Activated CD8-positive, alpha-beta memory T cell treated with anti-CD3 and anti-CD28 coated beads, Interleukin-2, amount 50 U/mL, for 24 hours (primary cell): ENCODE measurements at regions not wholly inside any gene's neighbourhood (a gene's known extent, or its start where the extent isn't known, plus 50 kb on each side); places are given as distances from the start of the nearest gene placed in this dataset.
"Not testable (repeated sequence)": the region's sequence is repeated elsewhere in the genome, so short reads cannot be mapped to it uniquely, and the experiment has no call there.

Experiments
- DNase-seq: peaks from one replicate; pipeline ENCODE4 v3.0.0-alpha.2; 2020; ENCODE audit errors: extremely low read depth

GRCh38 chr11:88061111-88061510 is 114.1 kb downstream of the RAB38 start:
- DNase-seq: no peak

DNA sequence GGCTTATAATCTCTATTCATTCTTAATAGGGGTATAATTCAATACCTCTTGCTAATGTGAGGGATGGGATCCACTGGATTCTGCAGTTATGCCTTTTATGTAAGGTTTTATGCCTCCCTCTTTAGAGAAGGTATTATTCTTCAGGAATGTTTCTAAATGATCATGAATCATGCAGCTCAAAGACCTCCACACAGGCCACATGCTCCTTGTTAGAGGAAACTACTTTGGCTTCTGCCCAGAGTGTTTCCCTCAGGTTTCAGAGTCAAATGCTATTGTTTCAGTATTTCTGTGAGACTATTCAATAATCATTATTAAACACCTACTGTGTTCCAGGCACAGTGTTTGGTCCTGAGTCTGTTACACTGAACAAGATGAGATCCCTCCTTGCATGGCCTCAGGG is 115.9 kb downstream of the RAB38 start:
- DNase-seq: no peak

DNA sequence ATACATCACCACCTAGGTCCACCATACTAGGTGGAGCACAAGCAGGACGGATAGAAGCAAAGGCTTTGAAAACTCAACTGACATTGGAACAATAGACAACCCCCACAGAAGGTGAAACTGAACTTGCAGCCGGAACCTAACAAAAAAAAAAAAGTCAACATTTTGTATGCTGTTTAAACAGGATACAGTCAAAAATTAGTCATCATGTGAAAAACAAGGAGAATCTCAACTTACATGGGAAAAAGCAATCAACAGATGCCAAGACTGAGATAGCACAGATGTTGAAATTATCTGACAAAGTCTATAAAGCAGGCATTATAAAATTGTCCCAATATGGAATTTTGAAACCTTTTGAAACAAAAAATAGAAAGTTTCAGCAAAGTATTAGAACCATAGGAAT is 123.8 kb downstream of the RAB38 start:
- no peak for DNase-seq

DNA sequence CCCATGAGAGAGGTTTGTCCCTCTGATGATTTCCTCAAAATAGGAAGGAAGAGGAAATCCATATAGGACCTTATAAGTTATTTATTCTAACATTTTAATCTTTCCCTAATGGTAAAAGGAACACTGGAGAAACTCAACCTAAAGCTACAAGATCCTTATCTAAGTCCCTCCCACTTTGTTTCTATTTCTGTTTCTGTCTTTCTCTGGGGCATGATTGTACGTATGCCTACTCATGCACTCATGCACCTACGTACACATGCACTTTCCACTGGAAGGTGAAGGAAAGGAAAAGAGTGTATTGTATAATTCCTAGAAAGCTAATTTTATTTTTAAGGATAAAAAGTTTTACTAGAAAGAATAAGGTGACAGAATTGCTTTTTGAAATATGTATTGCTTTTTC is 125.0 kb downstream of the RAB38 start:
- DNase-seq: no peak

DNA sequence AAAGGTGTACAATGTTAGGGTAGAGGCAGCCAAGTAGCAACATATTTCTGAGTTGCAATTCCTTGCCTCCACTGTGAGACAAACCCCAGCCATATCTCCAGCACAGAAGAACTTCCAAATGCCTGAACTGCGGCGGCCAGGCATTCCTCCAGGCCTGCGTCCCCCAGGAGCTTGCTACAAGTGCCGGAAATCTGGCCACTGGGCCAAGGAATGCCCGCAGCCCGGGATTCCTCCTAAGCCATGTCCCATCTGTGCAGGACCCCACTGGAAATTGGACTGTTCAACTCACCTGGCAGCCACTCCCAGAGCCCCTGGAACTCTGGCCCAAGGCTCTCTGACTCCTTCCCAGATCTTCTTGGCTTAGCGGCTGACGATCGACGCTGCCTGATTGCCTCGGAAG is 130.0 kb downstream of the RAB38 start:
- not testable (repeated sequence) for DNase-seq

- DNase-seq: not testable (repeated sequence)
Observed at GRCh38 chr11:88044658-88045057, 130.6 kb downstream of the RAB38 start.

GRCh38 chr11:88043149-88043548 is 132.1 kb downstream of the RAB38 start:
- DNase-seq: no peak

DNA sequence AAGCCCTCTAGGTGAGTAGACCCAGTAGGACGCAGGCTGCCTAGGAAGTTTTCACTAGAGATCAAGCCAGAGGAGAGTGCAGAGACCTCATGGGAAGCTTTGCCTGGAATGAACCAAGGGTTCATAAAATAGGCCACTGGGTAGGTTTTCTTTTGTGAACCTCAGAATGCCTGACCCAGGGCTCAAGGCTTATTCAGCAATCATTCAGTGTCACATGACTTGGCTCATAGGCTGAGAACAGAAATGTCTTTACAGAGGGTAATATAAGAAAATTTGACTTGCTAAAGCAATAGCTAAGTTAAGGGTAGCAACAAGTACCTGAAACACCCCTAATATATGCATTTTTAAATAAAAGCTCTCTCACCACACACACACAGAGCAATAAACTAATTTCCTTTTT is 132.6 kb downstream of the RAB38 start:
- no peak for DNase-seq

DNA sequence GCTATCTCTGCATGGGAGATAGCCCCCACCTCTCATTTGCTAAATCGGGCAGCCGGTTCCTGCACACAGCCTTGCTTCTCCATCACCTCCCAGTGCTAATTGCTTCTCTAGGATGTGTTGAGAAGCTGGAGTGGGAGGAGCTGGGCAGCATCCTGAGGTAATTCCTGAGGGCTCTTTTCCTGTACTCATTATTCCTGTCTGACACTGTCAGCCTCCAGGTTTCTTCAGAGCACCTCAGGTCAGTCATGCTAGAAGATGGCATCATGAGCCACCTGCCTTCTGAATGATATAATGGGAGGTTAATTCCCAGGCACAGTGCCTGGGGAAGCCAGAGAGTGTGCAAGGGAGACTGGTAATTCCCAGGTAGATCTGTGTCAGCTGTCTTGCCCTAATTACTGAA is 133.0 kb downstream of the RAB38 start:
- DNase-seq: no peak

- DNase-seq: no peak
Observed at GRCh38 chr11:88041679-88042078, 133.6 kb downstream of the RAB38 start.

DNA sequence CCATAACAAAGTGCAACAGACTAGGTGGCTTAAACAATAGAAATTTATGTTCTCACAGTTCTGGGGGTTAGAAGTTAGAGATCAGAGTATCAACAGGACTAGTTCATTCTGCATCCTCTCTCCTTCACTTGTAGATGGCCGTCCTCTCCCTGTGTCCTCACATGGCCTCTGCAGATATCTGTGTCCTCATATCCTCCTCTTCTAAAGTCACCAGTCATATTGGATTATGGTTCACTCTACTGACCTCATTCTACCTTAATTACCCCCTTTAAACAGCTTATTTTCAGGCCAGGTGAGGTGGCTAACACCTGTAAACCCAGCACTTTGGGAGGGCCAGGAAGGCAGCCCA is 135.1 kb downstream of the RAB38 start:
- DNase-seq: no peak

DNA sequence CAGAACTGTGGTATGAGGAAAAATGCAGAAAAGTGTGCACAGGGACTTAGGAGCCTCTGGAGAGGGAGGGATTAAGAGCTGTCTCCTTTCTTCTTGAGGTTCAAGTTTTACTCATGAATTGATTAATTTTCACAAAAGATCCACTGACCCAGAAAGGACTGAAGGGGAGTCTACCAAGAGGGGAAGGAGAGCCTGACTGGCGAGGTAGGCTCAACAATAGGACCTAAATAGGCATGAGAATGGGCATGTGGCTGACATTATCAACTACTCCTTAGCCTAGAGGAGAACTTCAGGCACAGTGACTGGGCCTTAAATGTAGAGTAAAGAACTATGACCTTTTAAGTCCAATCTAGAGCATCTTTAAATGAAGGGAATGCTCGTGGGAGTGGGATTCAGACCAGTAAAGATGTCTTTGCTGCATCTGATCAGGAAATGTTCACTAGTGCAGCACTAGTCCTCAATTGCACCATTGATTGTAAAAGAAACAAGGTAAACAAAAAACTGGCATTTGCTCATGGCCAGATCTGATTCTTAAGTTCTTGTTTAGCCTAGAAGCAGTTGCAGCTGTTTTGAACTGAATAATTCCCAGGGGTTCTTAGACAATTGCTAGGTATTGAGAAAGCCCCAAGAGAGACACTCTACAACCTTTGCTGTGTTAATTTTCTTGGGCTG is 135.6 kb downstream of the RAB38 start:
- DNase-seq: no peak

- no peak for DNase-seq
Observed at GRCh38 chr11:88038063-88038462, 137.2 kb downstream of the RAB38 start.

- DNase-seq: no peak
Observed at GRCh38 chr11:88036701-88037100, 138.5 kb downstream of the RAB38 start.

- DNase-seq: no peak
Observed at GRCh38 chr11:88035271-88035670, 140.0 kb downstream of the RAB38 start.

DNA sequence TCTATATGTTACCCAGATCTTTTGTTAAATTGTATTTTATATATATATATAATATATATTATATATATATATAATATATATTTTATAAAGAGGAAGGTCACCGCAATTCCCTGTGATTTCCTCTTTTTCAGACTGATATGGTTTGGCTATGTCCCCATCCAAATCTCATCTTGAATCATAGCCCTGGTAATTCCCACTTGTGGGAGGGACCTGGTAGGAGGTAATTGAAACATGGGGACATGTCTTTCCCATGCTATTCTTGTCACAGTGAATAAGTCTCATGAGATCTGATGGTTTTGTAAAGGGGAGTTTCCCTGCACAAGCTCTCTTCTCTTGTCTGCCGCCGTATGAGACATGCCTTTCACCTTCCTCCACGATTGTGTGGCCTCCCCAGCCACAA is 157.6 kb downstream of the RAB38 start:
- no peak for DNase-seq

- peak; percentile 25 for DNase-seq
Observed at GRCh38 chr11:88016392-88017170, 158.7 kb downstream of the RAB38 start.

DNA sequence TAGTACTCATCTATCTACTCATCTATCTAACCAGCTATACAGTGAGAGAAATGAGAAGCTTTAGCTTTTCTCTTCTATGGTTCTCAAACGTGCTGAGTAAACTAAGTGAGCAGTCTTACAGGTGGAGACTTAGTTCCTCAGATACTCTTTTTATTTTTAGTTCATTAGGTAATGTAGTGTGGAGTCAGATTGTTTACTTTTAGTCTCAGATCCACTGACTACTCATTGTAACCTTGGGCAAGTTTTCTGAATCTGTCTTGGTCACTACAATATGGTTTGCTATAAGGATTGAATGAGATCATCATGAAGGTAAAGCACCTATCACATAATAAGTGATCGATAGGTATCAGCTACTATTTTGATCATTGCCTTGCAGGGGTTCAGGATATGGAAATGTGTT is 160.1 kb downstream of the RAB38 start:
- DNase-seq: no peak

GRCh38 chr11:88013508-88014065 is 161.7 kb downstream of the RAB38 start:
- no peak for DNase-seq

DNA sequence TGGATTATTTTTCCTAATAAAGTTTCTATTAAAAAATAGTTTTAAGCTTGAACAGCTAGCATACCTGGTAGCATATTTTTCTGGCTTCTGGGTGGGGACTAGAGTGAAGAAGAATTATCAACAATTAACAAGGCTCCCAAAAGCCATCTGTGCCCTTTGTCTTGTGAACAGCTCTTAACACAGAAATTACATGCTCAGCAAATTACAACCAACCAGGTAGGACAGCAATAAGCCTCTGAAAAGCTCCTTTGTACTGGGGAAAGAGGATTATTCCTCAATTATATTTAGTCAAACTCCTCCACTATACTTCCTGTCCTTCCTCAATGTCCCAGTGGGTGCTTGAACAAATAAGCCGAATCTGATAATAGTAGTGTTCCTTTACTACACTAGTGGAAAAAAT is 162.8 kb downstream of the RAB38 start:
- DNase-seq: no peak

DNA sequence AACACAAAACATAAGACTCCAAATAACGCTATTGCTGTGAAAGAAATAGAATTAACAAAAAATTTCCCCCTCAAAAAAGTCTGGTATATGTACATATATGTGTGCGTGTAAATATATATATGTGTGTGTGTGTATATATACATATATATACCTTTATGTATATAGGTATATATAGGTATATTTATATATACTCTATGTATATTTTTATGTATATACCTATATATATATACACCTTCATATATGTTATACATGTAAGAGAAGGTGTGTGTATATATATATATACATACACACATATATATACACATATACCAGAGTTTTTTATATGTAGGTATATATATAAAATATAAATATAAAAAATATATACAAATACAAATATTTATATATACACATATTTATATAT is 199.2 kb downstream of the RAB38 start:
- no peak for DNase-seq

DNA sequence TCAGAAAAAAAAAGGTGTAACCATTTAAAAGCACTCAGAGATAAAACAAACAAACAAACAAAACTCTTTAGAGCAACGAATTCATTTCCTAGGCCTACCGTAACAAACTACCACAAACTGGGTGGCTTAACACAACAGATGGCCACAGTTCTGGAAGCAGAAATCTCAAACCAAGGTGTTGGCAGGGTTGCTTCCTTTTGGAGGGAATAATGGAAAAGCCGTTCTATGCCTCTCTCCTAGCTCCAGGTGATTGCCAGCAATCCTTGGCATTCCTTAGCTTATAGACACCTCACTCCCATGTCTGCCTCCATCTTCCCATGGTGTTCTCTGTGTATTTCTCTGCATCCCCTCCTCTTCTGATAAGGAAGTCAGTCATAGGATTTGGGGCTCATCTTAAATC is 200.4 kb downstream of the RAB38 start:
- no peak for DNase-seq

DNA sequence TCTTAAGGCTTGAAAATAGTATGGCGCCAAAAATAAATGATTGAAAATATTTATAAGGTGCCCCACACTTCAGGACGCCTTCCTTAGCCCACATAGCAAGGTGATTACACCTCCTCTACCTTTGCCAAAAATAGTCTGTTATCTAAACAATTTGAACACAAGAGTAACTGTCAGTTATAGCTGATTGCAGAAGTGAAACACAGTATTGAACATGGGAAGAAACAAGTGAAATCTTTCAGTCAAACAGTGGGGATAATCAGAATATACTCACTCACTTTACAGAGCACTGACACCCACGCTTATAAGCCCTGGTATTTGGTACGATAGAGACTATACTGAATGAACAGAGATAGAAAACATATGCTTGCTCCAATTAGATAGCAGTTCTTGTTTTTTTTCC is 203.1 kb downstream of the RAB38 start:
- no peak for DNase-seq
